Heart left ventricle (tissue), 13 donors: ENCODE measurements at regions not wholly inside any gene's neighbourhood (a gene's known extent, or its start where the extent isn't known, plus 50 kb on each side); places are given as distances from the start of the nearest gene placed in this dataset.

Experiments used
- CTCF ChIP-seq, 12 donors: fragments of 200-600 bp; sonication (generic) in 4 of 12; IDR thresholded peaks; one replicate each; pipeline versions ENCODE4 v1.5.0 to v1.8.0; 2018 to 2022; ENCODE audit warnings: antibody characterized with exemption in 12 of 12, mild to moderate bottlenecking in 5 of 12
- POLR2A ChIP-seq, 2 donors: fragments of 450-650 bp; IDR thresholded peaks; one replicate each; pipeline ENCODE4 v1.6.1; 2017; ENCODE audit warnings: antibody characterized with exemption in 2 of 2, mild to moderate bottlenecking in 2 of 2, moderate library complexity in 2 of 2
- donor health status: ischemic (EF 13 %, LVEDD 7.1; RV severe dilation, severe dysfunction).
- donor health status: DM: no; HTN: yes; CAD: no.
- donor health status: DM: no; HTN: no; CAD: no.
- donor health status: ischemic (EF 25% LVEDD 6.9; RV normal size, moderate dysfunction).
- donor health status: ischemic (EF 25% LVEDD 5.7; RV mildly dilated, moderate dysfunction).
- donor health status: ischemic (EF 35%, LVEDD 5.7; RV mildly dilated, moderate dysfunction).
- donor health status: nonischemic (EF 11% LVEDD 7.7; RV severe dilation, severe dysfunction).
- donor health status: DM: yes; HTN: yes; CAD: no.
- donor health status: PGD.
- donor health status: ischemic (EF 29% LVEDD 5.4; RV normal size, mild dysfunction).
- donor health status: nonischemic (EF 23%, LVEDD 6.1; RV moderate dilation, normal function).

GRCh38 chr5:163281512-163281911, 155.9 kb upstream of the CCNG1 start:
- no peak for TF ChIP-seq CTCF (IDR thresholded peaks at IDR 0.05)
- no peak for TF ChIP-seq POLR2A (IDR thresholded peaks at IDR 0.05)
